ENCODE measurements at regions not wholly inside any gene's neighbourhood (a gene's known extent, or its start where the extent isn't known, plus 50 kb on each side); places are given as distances from the start of the nearest gene placed in this dataset.

DNA sequence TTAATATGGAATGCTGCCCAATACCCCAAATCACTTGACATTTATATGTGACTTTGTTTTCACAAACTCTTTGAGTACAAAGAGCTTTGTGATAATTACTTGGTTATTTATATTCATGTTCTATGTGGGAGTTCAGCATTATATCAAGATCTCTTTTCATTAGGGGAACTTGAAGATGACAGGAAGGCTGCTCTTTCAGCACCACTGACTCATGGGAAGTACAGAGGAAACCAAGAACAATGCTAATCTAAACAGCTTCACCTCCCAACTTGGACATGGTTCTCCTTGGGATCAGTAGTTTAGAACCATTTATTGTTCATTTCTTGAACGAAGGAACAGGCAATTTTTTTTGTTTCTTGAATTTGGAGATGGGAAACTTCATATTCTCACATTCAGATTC, 184.0 kb upstream of the AFF2 start:
- TF ChIP-seq CTCF (IDR thresholded peaks at IDR 0.05; ENCODE audit: poor library complexity, severe bottlenecking): no peak
- TF ChIP-seq, protein P1, sequence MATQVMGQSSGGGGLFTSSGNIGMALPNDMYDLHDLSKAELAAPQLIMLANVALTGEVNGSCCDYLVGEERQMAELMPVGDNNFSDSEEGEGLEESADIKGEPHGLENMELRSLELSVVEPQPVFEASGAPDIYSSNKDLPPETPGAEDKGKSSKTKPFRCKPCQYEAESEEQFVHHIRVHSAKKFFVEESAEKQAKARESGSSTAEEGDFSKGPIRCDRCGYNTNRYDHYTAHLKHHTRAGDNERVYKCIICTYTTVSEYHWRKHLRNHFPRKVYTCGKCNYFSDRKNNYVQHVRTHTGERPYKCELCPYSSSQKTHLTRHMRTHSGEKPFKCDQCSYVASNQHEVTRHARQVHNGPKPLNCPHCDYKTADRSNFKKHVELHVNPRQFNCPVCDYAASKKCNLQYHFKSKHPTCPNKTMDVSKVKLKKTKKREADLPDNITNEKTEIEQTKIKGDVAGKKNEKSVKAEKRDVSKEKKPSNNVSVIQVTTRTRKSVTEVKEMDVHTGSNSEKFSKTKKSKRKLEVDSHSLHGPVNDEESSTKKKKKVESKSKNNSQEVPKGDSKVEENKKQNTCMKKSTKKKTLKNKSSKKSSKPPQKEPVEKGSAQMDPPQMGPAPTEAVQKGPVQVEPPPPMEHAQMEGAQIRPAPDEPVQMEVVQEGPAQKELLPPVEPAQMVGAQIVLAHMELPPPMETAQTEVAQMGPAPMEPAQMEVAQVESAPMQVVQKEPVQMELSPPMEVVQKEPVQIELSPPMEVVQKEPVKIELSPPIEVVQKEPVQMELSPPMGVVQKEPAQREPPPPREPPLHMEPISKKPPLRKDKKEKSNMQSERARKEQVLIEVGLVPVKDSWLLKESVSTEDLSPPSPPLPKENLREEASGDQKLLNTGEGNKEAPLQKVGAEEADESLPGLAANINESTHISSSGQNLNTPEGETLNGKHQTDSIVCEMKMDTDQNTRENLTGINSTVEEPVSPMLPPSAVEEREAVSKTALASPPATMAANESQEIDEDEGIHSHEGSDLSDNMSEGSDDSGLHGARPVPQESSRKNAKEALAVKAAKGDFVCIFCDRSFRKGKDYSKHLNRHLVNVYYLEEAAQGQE (IDR thresholded peaks at IDR 0.05; ENCODE audit: borderline replicate concordance): no peak
- no peak for TF ChIP-seq RAD21 (conservative IDR thresholded peaks at IDR 0.05)
- TF ChIP-seq EZH2 (IDR thresholded peaks at IDR 0.05; ENCODE audit: borderline replicate concordance, insufficient read depth, low read length, poor library complexity, severe bottlenecking): no peak
- no peak for TF ChIP-seq EP300 (conservative IDR thresholded peaks at IDR 0.05; ENCODE audit: poor library complexity, severe bottlenecking)
- TF ChIP-seq POLR2AphosphoS5 (IDR thresholded peaks at IDR 0.05): no peak
- no peak for TF ChIP-seq TAF1 (IDR thresholded peaks at IDR 0.05; ENCODE audit: low read depth)

Data from neural cell (in vitro differentiated cells).